ENCODE measurements at regions not wholly inside any gene's neighbourhood (a gene's known extent, or its start where the extent isn't known, plus 50 kb on each side); places are given as distances from the start of the nearest gene placed in this dataset.

GRCh38 chrX:138929926-138930582 lies 218.5 kb upstream of the FGF13 start:
- Histone ChIP-seq H3K4me3 (ENCODE audit: low read length) (no peak overlapping the region), H3K27me3 (ENCODE audit: control insufficient read depth, insufficient read depth, low read length) (no peaks in the 10 kb centered on the region), H3K4me1 (ENCODE audit: control insufficient read depth, insufficient read depth, low read length) (no peaks in the 10 kb centered on the region), H3K9me3 (replicated peaks; ENCODE audit: control insufficient read depth, low read depth, low read length) (no peaks in the 10 kb centered on the region), H3K36me3 (ENCODE audit: control insufficient read depth, insufficient read depth, low read length) (no peaks in the 10 kb centered on the region), H3K27ac (ENCODE audit: low read length) (peak overlapping the region; percentile 56)
- no CpG with 5 or more reads among the region's 4 CpGs for WGBS (ENCODE audit: insufficient coverage)
- peak; percentile 68 for DNase-seq

- Histone ChIP-seq H3K27ac (ENCODE audit: low read length) (no peak overlapping the region), H3K36me3 (ENCODE audit: control insufficient read depth, insufficient read depth, low read length) (no peaks in the 10 kb centered on the region), H3K4me1 (ENCODE audit: control insufficient read depth, insufficient read depth, low read length) (no peaks in the 10 kb centered on the region), H3K4me3 (ENCODE audit: low read length) (no peak overlapping the region), H3K9me3 (replicated peaks; ENCODE audit: control insufficient read depth, low read depth, low read length) (no peaks in the 10 kb centered on the region), H3K27me3 (ENCODE audit: control insufficient read depth, insufficient read depth, low read length) (no peaks in the 10 kb centered on the region)
- 42% methylated on average over 1 of the region's 1 CpG for WGBS (ENCODE audit: insufficient coverage)
- no peak for DNase-seq
These were observed 217.4 kb upstream of the FGF13 start for GRCh38 chrX:138928737-138929459.

GRCh38 chrX:138925330-138925729 lies 213.8 kb upstream of the FGF13 start:
- H3K36me3 ChIP-seq (ENCODE audit: control insufficient read depth, insufficient read depth, low read length), result no peaks in the 10 kb centered on the region
- H3K4me1 ChIP-seq (ENCODE audit: control insufficient read depth, insufficient read depth, low read length), result no peaks in the 10 kb centered on the region
- no peak for DNase-seq
- no peaks in the 10 kb centered on the region for H3K27me3 ChIP-seq (ENCODE audit: control insufficient read depth, insufficient read depth, low read length)
- H3K4me3 ChIP-seq (ENCODE audit: low read length), result no peak overlapping the region
- H3K27ac ChIP-seq (ENCODE audit: low read length), result no peak overlapping the region
- WGBS (ENCODE audit: insufficient coverage), result 100% methylated on average over 1 of the region's 3 CpGs
- no peaks in the 10 kb centered on the region for H3K9me3 ChIP-seq (replicated peaks; ENCODE audit: control insufficient read depth, low read depth, low read length)

- H3K4me1 ChIP-seq (ENCODE audit: control insufficient read depth, insufficient read depth, low read length), result no peaks in the 10 kb centered on the region
- H3K4me3 ChIP-seq (ENCODE audit: low read length), result no peak overlapping the region
- H3K27ac ChIP-seq (ENCODE audit: low read length), result no peak overlapping the region
- DNase-seq, result no peak
- no peaks in the 10 kb centered on the region for H3K9me3 ChIP-seq (replicated peaks; ENCODE audit: control insufficient read depth, low read depth, low read length)
- H3K36me3 ChIP-seq (ENCODE audit: control insufficient read depth, insufficient read depth, low read length), result no peaks in the 10 kb centered on the region
- no peaks in the 10 kb centered on the region for H3K27me3 ChIP-seq (ENCODE audit: control insufficient read depth, insufficient read depth, low read length)
These were observed 212.3 kb upstream of the FGF13 start for GRCh38 chrX:138923805-138924204.

GRCh38 chrX:138921031-138921430 lies 209.5 kb upstream of the FGF13 start:
- H3K27me3 ChIP-seq (ENCODE audit: control insufficient read depth, insufficient read depth, low read length), result no peaks in the 10 kb centered on the region
- H3K9me3 ChIP-seq (replicated peaks; ENCODE audit: control insufficient read depth, low read depth, low read length), result no peaks in the 10 kb centered on the region
- peaks cover 2% of the 10 kb centered on the region for H3K4me1 ChIP-seq (ENCODE audit: control insufficient read depth, insufficient read depth, low read length)
- no CpG with 5 or more reads among the region's 2 CpGs for WGBS (ENCODE audit: insufficient coverage)
- no peak overlapping the region for H3K4me3 ChIP-seq (ENCODE audit: low read length)
- H3K27ac ChIP-seq (ENCODE audit: low read length), result no peak overlapping the region
- DNase-seq, result no peak
- no peaks in the 10 kb centered on the region for H3K36me3 ChIP-seq (ENCODE audit: control insufficient read depth, insufficient read depth, low read length)

- peaks cover 3% of the 10 kb centered on the region for H3K27me3 ChIP-seq (ENCODE audit: control insufficient read depth, insufficient read depth, low read length)
- WGBS (ENCODE audit: insufficient coverage), result no CpG with 5 or more reads among the region's 2 CpGs
- peak; percentile 30 for DNase-seq
- no peaks in the 10 kb centered on the region for H3K36me3 ChIP-seq (ENCODE audit: control insufficient read depth, insufficient read depth, low read length)
- H3K27ac ChIP-seq (ENCODE audit: low read length), result no peak overlapping the region
- no peak overlapping the region for H3K4me3 ChIP-seq (ENCODE audit: low read length)
- H3K4me1 ChIP-seq (ENCODE audit: control insufficient read depth, insufficient read depth, low read length), result peaks cover 2% of the 10 kb centered on the region
- H3K9me3 ChIP-seq (replicated peaks; ENCODE audit: control insufficient read depth, low read depth, low read length), result no peaks in the 10 kb centered on the region
These were observed 206.3 kb upstream of the FGF13 start for GRCh38 chrX:138917781-138918180.

GRCh38 chrX:138914767-138915166 lies 203.2 kb upstream of the FGF13 start:
- no peak overlapping the region for H3K27ac ChIP-seq (ENCODE audit: low read length)
- no peaks in the 10 kb centered on the region for H3K9me3 ChIP-seq (replicated peaks; ENCODE audit: control insufficient read depth, low read depth, low read length)
- H3K4me3 ChIP-seq (ENCODE audit: low read length), result no peak overlapping the region
- peaks cover 3% of the 10 kb centered on the region for H3K27me3 ChIP-seq (ENCODE audit: control insufficient read depth, insufficient read depth, low read length)
- H3K4me1 ChIP-seq (ENCODE audit: control insufficient read depth, insufficient read depth, low read length), result peaks cover 2% of the 10 kb centered on the region
- H3K36me3 ChIP-seq (ENCODE audit: control insufficient read depth, insufficient read depth, low read length), result no peaks in the 10 kb centered on the region
- DNase-seq, result no peak

- H3K36me3 ChIP-seq (ENCODE audit: control insufficient read depth, insufficient read depth, low read length), result no peaks in the 10 kb centered on the region
- peaks cover 3% of the 10 kb centered on the region for H3K27me3 ChIP-seq (ENCODE audit: control insufficient read depth, insufficient read depth, low read length)
- no CpG with 5 or more reads among the region's 2 CpGs for WGBS (ENCODE audit: insufficient coverage)
- H3K4me3 ChIP-seq (ENCODE audit: low read length), result no peak overlapping the region
- no peaks in the 10 kb centered on the region for H3K4me1 ChIP-seq (ENCODE audit: control insufficient read depth, insufficient read depth, low read length)
- no peak for DNase-seq
- no peak overlapping the region for H3K27ac ChIP-seq (ENCODE audit: low read length)
- no peaks in the 10 kb centered on the region for H3K9me3 ChIP-seq (replicated peaks; ENCODE audit: control insufficient read depth, low read depth, low read length)
These were observed 197.1 kb upstream of the FGF13 start for GRCh38 chrX:138908577-138908976.

- no peak overlapping the region for H3K4me3 ChIP-seq (ENCODE audit: low read length)
- H3K27me3 ChIP-seq (ENCODE audit: control insufficient read depth, insufficient read depth, low read length), result peaks cover 2% of the 10 kb centered on the region
- H3K36me3 ChIP-seq (ENCODE audit: control insufficient read depth, insufficient read depth, low read length), result no peaks in the 10 kb centered on the region
- H3K4me1 ChIP-seq (ENCODE audit: control insufficient read depth, insufficient read depth, low read length), result no peaks in the 10 kb centered on the region
- 82% methylated on average over 2 of the region's 6 CpGs for WGBS (ENCODE audit: insufficient coverage)
- no peak overlapping the region for H3K27ac ChIP-seq (ENCODE audit: low read length)
- H3K9me3 ChIP-seq (replicated peaks; ENCODE audit: control insufficient read depth, low read depth, low read length), result no peaks in the 10 kb centered on the region
- no peak for DNase-seq
These were observed 186.3 kb upstream of the FGF13 start for GRCh38 chrX:138897621-138898492.

GRCh38 chrX:138890491-138890890 lies 179.0 kb upstream of the FGF13 start:
- H3K9me3 ChIP-seq (replicated peaks; ENCODE audit: control insufficient read depth, low read depth, low read length), result no peaks in the 10 kb centered on the region
- DNase-seq, result no peak
- no peaks in the 10 kb centered on the region for H3K4me1 ChIP-seq (ENCODE audit: control insufficient read depth, insufficient read depth, low read length)
- H3K36me3 ChIP-seq (ENCODE audit: control insufficient read depth, insufficient read depth, low read length), result no peaks in the 10 kb centered on the region
- no peak overlapping the region for H3K4me3 ChIP-seq (ENCODE audit: low read length)
- no peak overlapping the region for H3K27ac ChIP-seq (ENCODE audit: low read length)
- no peaks in the 10 kb centered on the region for H3K27me3 ChIP-seq (ENCODE audit: control insufficient read depth, insufficient read depth, low read length)

All from muscle of leg (tissue), 3 donors.